ENCODE measurements at regions not wholly inside any gene's neighbourhood (a gene's known extent, or its start where the extent isn't known, plus 50 kb on each side); places are given as distances from the start of the nearest gene placed in this dataset.
A peak's percentile ranks its signal among the peaks of the same experiment; 100 is the strongest.
"Not testable (repeated sequence)": the region's sequence is repeated elsewhere in the genome, so short reads cannot be mapped to it uniquely, and the experiment has no call there.

- 87 to 94% (median 92%) methylated on average over 11 of the region's 11 CpGs for WGBS, 3 donors
- not testable (repeated sequence) for H3K9me3 ChIP-seq (ENCODE audit: control insufficient read depth in 2 of 2, insufficient read depth in 1 of 2, low read depth in 1 of 2, low read length in 1 of 2); H3K27me3 ChIP-seq (ENCODE audit: control insufficient read depth in 3 of 3, insufficient read depth in 3 of 3, low read length in 3 of 3); H3K36me3 ChIP-seq (ENCODE audit: control insufficient read depth in 3 of 3, insufficient read depth in 2 of 3, low read depth in 1 of 3, low read length in 3 of 3); DNase-seq; H3K27ac ChIP-seq (ENCODE audit: low read depth in 1 of 3, low read length in 2 of 3); FAIRE-seq; H3K4me1 ChIP-seq (ENCODE audit: control insufficient read depth in 3 of 3, insufficient read depth in 2 of 3, low read depth in 1 of 3, low read length in 2 of 3); H3K4me3 ChIP-seq (ENCODE audit: low read depth in 1 of 3, low read length in 3 of 3)
Observed at GRCh38 chr3:75446948-75447347, 217.2 kb upstream of the FRG2C start.

GRCh38 chr3:75453328-75453727 is 210.8 kb upstream of the FRG2C start:
- H3K9me3 ChIP-seq (ENCODE audit: control insufficient read depth in 2 of 2, insufficient read depth in 1 of 2, low read depth in 1 of 2, low read length in 1 of 2); H3K4me1 ChIP-seq (ENCODE audit: control insufficient read depth in 3 of 3, insufficient read depth in 2 of 3, low read depth in 1 of 3, low read length in 2 of 3); FAIRE-seq; H3K4me3 ChIP-seq (ENCODE audit: low read depth in 1 of 3, low read length in 3 of 3); H3K27me3 ChIP-seq (ENCODE audit: control insufficient read depth in 3 of 3, insufficient read depth in 3 of 3, low read length in 3 of 3); H3K36me3 ChIP-seq (ENCODE audit: control insufficient read depth in 3 of 3, insufficient read depth in 2 of 3, low read depth in 1 of 3, low read length in 3 of 3); H3K27ac ChIP-seq (ENCODE audit: low read depth in 1 of 3, low read length in 2 of 3): not testable (repeated sequence)
- DNase-seq, result peak in 1 of 2 donors; percentile 10
- 18 to 33% (median 27%) methylated on average over 11 of the region's 11 CpGs for WGBS, 3 donors

DNA sequence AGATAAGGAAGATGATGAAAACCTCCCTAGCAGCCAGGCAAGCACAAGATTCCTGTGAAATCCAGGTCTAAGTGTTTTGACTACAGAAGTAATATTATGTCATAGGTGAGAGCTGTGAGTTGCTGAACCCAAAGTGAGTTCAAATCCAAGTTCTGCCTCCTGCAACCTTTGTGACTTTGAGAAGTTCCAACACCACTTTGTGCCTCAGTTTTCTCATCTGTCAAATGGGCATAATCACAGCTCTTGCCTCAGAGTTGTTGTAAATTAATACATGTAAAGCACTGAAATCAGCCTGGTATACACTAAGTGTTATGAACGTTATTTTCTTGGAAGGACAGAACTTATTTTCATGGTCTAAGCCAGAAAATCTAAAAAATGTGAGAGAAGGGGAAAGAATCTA is 210.3 kb upstream of the FRG2C start:
- WGBS, 3 donors, result 72 to 84% (median 73%) methylated on average over 1 of the region's 1 CpG
- not testable (repeated sequence) for H3K27me3 ChIP-seq (ENCODE audit: control insufficient read depth in 3 of 3, insufficient read depth in 3 of 3, low read length in 3 of 3); DNase-seq; H3K9me3 ChIP-seq (ENCODE audit: control insufficient read depth in 2 of 2, insufficient read depth in 1 of 2, low read depth in 1 of 2, low read length in 1 of 2); H3K4me3 ChIP-seq (ENCODE audit: low read depth in 1 of 3, low read length in 3 of 3); H3K36me3 ChIP-seq (ENCODE audit: control insufficient read depth in 3 of 3, insufficient read depth in 2 of 3, low read depth in 1 of 3, low read length in 3 of 3); FAIRE-seq; H3K4me1 ChIP-seq (ENCODE audit: control insufficient read depth in 3 of 3, insufficient read depth in 2 of 3, low read depth in 1 of 3, low read length in 2 of 3); H3K27ac ChIP-seq (ENCODE audit: low read depth in 1 of 3, low read length in 2 of 3)

DNA sequence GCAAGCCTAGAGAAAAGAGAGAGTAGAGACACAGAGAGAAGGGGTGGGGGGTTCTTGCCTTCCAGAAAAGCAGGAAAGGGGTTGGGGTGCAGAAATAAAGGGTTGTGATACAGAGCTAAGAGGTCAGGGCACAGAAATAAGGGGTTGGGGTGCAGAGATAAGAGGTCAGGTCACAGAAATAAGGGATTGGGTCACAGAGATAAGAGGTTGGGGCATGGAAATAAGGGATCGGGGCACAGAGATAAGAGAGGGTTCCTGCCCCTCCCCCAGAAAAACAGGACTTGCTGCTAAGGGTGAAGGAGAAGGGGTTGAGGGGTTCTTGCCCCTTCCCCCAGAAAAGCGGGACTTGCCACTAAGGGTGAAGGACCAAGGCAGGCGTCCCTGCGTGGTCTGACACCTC is 189.6 kb upstream of the FRG2C start:
- whole genome bisulfite sequencing, 3 donors, result 77 to 83% (median 81%) methylated on average over 4 of the region's 4 CpGs
- FAIRE-seq, DNase-seq: not testable (repeated sequence)

GRCh38 chr3:75496600-75496999 is 167.5 kb upstream of the FRG2C start:
- not testable (repeated sequence) for H3K27ac ChIP-seq (ENCODE audit: low read depth in 1 of 3, low read length in 2 of 3); H3K36me3 ChIP-seq (ENCODE audit: control insufficient read depth in 3 of 3, insufficient read depth in 2 of 3, low read depth in 1 of 3, low read length in 3 of 3); H3K4me1 ChIP-seq (ENCODE audit: control insufficient read depth in 3 of 3, insufficient read depth in 2 of 3, low read depth in 1 of 3, low read length in 2 of 3); H3K4me3 ChIP-seq (ENCODE audit: low read depth in 1 of 3, low read length in 3 of 3); H3K27me3 ChIP-seq (ENCODE audit: control insufficient read depth in 3 of 3, insufficient read depth in 3 of 3, low read length in 3 of 3); DNase-seq; H3K9me3 ChIP-seq (ENCODE audit: control insufficient read depth in 2 of 2, insufficient read depth in 1 of 2, low read depth in 1 of 2, low read length in 1 of 2); FAIRE-seq
- WGBS, 3 donors, result 68 to 80% (median 78%) methylated on average over 2 of the region's 2 CpGs

More for the DNA sequence above, 189.6 kb upstream of the FRG2C start:
- not testable (repeated sequence) for H3K27ac ChIP-seq (ENCODE audit: low read depth in 1 of 3, low read length in 2 of 3); H3K4me3 ChIP-seq (ENCODE audit: low read depth in 1 of 3, low read length in 3 of 3); H3K36me3 ChIP-seq (ENCODE audit: control insufficient read depth in 3 of 3, insufficient read depth in 2 of 3, low read depth in 1 of 3, low read length in 3 of 3); H3K27me3 ChIP-seq (ENCODE audit: control insufficient read depth in 3 of 3, insufficient read depth in 3 of 3, low read length in 3 of 3); H3K4me1 ChIP-seq (ENCODE audit: control insufficient read depth in 3 of 3, insufficient read depth in 2 of 3, low read depth in 1 of 3, low read length in 2 of 3); H3K9me3 ChIP-seq (ENCODE audit: control insufficient read depth in 2 of 2, insufficient read depth in 1 of 2, low read depth in 1 of 2, low read length in 1 of 2)

DNA sequence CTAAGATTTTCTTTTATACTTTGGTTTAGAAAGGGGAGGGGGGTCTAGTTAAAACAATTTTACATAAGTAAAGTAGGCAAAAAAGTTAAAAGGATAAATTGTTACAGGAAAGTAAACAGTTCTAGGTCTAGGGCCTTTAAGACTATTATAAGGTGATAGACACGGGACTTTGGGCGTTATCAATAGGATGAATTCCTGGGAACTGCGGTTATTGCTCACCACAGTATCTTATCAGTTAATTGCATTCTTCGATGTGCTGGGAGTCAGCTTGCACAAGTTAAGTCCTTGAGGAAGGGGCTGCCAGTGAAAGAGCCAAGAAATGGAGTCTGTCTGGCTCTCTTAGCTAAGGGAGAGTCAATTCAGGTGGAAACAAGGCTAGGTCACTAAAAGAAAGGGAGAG is 163.8 kb upstream of the FRG2C start:
- not testable (repeated sequence) for H3K27ac ChIP-seq (ENCODE audit: low read depth in 1 of 3, low read length in 2 of 3); H3K9me3 ChIP-seq (ENCODE audit: control insufficient read depth in 2 of 2, insufficient read depth in 1 of 2, low read depth in 1 of 2, low read length in 1 of 2); H3K4me3 ChIP-seq (ENCODE audit: low read depth in 1 of 3, low read length in 3 of 3); FAIRE-seq; H3K27me3 ChIP-seq (ENCODE audit: control insufficient read depth in 3 of 3, insufficient read depth in 3 of 3, low read length in 3 of 3); H3K4me1 ChIP-seq (ENCODE audit: control insufficient read depth in 3 of 3, insufficient read depth in 2 of 3, low read depth in 1 of 3, low read length in 2 of 3); H3K36me3 ChIP-seq (ENCODE audit: control insufficient read depth in 3 of 3, insufficient read depth in 2 of 3, low read depth in 1 of 3, low read length in 3 of 3)
- peak in 1 of 2 donors; percentile 52 for DNase-seq
- WGBS, 3 donors, result 34 to 52% (median 40%) methylated on average over 4 of the region's 4 CpGs

- H3K4me3 ChIP-seq (ENCODE audit: low read depth in 1 of 3, low read length in 3 of 3), result peak overlapping the region in 2 of 3 donors; percentile 32 to 45
- peak; percentile 70 to 73 for DNase-seq
Observed at GRCh38 chr3:75502171-75502570, 162.0 kb upstream of the FRG2C start.

GRCh38 chr3:75502769-75503756 is 161.1 kb upstream of the FRG2C start:
- H3K9me3 ChIP-seq (ENCODE audit: control insufficient read depth in 2 of 2, insufficient read depth in 1 of 2, low read depth in 1 of 2, low read length in 1 of 2); H3K27me3 ChIP-seq (ENCODE audit: control insufficient read depth in 3 of 3, insufficient read depth in 3 of 3, low read length in 3 of 3); FAIRE-seq; H3K4me1 ChIP-seq (ENCODE audit: control insufficient read depth in 3 of 3, insufficient read depth in 2 of 3, low read depth in 1 of 3, low read length in 2 of 3); H3K36me3 ChIP-seq (ENCODE audit: control insufficient read depth in 3 of 3, insufficient read depth in 2 of 3, low read depth in 1 of 3, low read length in 3 of 3): not testable (repeated sequence)
- DNase-seq, result peak; percentile 86 to 91
- Histone ChIP-seq H3K27ac (ENCODE audit: low read depth in 1 of 3, low read length in 2 of 3) (peak overlapping the region; percentile 30 to 92 (median 90)), H3K4me3 (ENCODE audit: low read depth in 1 of 3, low read length in 3 of 3) (peak overlapping the region in 2 of 3 donors; percentile 32 to 45)
- WGBS, 3 donors, result 8 to 23% (median 21%) methylated on average over 18 of the region's 18 CpGs

More at GRCh38 chr3:75502171-75502570, 162.0 kb upstream of the FRG2C start:
- H3K36me3 ChIP-seq (ENCODE audit: control insufficient read depth in 3 of 3, insufficient read depth in 2 of 3, low read depth in 1 of 3, low read length in 3 of 3); H3K27me3 ChIP-seq (ENCODE audit: control insufficient read depth in 3 of 3, insufficient read depth in 3 of 3, low read length in 3 of 3); H3K4me1 ChIP-seq (ENCODE audit: control insufficient read depth in 3 of 3, insufficient read depth in 2 of 3, low read depth in 1 of 3, low read length in 2 of 3); FAIRE-seq; H3K9me3 ChIP-seq (ENCODE audit: control insufficient read depth in 2 of 2, insufficient read depth in 1 of 2, low read depth in 1 of 2, low read length in 1 of 2): not testable (repeated sequence)
- WGBS, 3 donors, result 14 to 57% (median 32%) methylated on average over 9 of the region's 9 CpGs
- H3K27ac ChIP-seq (ENCODE audit: low read depth in 1 of 3, low read length in 2 of 3), result peak overlapping the region in 2 of 3 donors; percentile 90 to 92

All from small intestine (tissue), 7 donors.